GM12891 (cell line): ENCODE measurements at regions not wholly inside any gene's neighbourhood (a gene's known extent, or its start where the extent isn't known, plus 50 kb on each side); places are given as distances from the start of the nearest gene placed in this dataset.

Experiments used
- DNase-seq: peaks from one replicate; pipeline ENCODE4 v3.0.0; 2011; ENCODE audit warnings: low spot score; ENCODE audit not compliant: insufficient read length
- FAIRE-seq: peaks from 2 replicates; lab custom pipeline; 2011; peaks lifted over from hg19 to GRCh38; lab: Jason Lieb, UNC
- PAX5 ChIP-seq: IDR thresholded peaks from 2 replicates; pipeline ENCODE4 v1.6.1; 2011; ENCODE audit warnings: low read length, moderate library complexity, mild to moderate bottlenecking; ENCODE audit not compliant: insufficient read depth, severe bottlenecking
- POLR2A ChIP-seq: IDR thresholded peaks from 2 replicates; pipeline ENCODE4 v1.6.1; 2011; ENCODE audit warnings: low read depth, low read length, control low read depth
- POLR2AphosphoS5 ChIP-seq: IDR thresholded peaks from 2 replicates; pipeline ENCODE4 v1.6.1; 2011; ENCODE audit warnings: low read depth, low read length, control low read depth
- POU2F2 ChIP-seq: IDR thresholded peaks from 2 replicates; pipeline ENCODE4 v1.6.1; 2011; ENCODE audit warnings: low read depth, mild to moderate bottlenecking, control low read depth, low read length, moderate library complexity
- SPI1 ChIP-seq: IDR thresholded peaks from 2 replicates; pipeline ENCODE4 v1.6.1; 2011; ENCODE audit warnings: low read depth, low read length, control low read depth
- TAF1 ChIP-seq: IDR thresholded peaks from 2 replicates; pipeline ENCODE4 v1.6.1; 2011; ENCODE audit warnings: low read depth, low read length, control low read depth

- no peak for TF ChIP-seq POLR2AphosphoS5
- no peak for TF ChIP-seq POLR2A
- no peak for TF ChIP-seq TAF1
- no peak for TF ChIP-seq SPI1
- TF ChIP-seq PAX5: no peak
- no peak for TF ChIP-seq POU2F2
- FAIRE-seq (no peak), DNase-seq (no peak)
Observed at GRCh38 chr3:95923496-95924210, 890.7 kb upstream of the EPHA6 start.

DNA sequence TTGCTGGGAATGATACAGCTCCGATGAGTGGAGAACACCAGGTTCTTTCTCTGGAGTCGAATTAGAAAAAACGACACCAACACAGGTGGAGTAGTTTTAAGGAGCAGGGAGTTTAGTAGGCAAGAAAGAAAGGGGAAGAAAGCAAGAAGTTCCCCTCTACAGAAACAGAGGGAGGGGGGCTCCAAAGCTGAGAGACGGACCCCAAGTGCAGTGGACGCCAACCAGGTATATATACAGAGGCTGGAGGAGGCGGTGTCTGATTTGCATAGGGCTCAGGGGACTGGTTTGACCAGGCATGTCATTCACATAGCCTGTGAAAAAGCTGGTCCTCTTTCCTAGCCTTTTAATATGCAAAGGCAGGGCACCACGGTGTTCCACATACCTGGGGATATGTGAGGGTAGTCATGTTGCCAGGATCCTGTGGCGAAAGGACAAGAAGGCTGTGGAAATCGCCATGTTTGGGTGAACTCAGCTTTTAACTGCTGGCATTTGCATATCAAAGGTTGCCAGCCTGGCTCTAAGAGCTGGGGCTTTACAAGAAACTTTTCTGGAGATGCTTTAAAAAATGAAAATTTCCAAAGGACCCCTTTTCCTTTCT is 887.4 kb upstream of the EPHA6 start:
- DNase-seq (no peak), FAIRE-seq (no peak)
- TF ChIP-seq POLR2AphosphoS5 (no peak), TAF1 (no peak), SPI1 (no peak), POLR2A (no peak), PAX5 (no peak), POU2F2 (no peak)

GRCh38 chr3:95934181-95934580 is 880.2 kb upstream of the EPHA6 start:
- DNase-seq: no peak
- no peak for FAIRE-seq
- TF ChIP-seq TAF1 (no peak), POU2F2 (no peak), POLR2A (no peak), POLR2AphosphoS5 (no peak), SPI1 (no peak), PAX5 (no peak)

GRCh38 chr3:95939235-95939809 is 875.1 kb upstream of the EPHA6 start:
- FAIRE-seq: no peak
- TF ChIP-seq POLR2A (no peak), PAX5 (no peak), TAF1 (no peak), POLR2AphosphoS5 (no peak), POU2F2 (no peak), SPI1 (no peak)
- no peak for DNase-seq

GRCh38 chr3:95965704-95966336 is 848.6 kb upstream of the EPHA6 start:
- no peak for FAIRE-seq
- TF ChIP-seq POLR2A (no peak), POU2F2 (no peak), TAF1 (no peak), POLR2AphosphoS5 (no peak), PAX5 (no peak), SPI1 (no peak)

DNA sequence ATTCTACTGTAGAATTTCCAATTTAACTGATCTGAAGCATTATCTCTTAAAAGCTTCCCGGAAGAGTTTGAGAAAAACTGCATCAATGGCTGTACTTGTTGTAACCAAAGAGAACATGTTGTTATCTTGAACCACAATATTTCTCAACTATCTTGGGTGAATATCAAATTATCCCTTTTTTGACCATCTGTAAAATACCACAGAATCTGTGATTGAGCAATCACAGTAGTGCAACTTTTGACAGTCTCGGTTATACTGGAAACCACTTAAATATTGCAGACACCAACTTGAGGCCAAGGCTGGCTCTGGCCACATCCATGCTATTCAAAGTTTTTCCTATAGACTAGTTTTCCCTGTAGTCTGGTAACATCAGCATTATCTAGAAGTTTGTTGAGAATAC is 842.8 kb upstream of the EPHA6 start:
- DNase-seq: no peak
- TF ChIP-seq PAX5: no peak
- TF ChIP-seq SPI1: no peak
- TF ChIP-seq POLR2AphosphoS5: no peak
- no peak for TF ChIP-seq TAF1
- TF ChIP-seq POLR2A: no peak
- no peak for TF ChIP-seq POU2F2
- no peak for FAIRE-seq

More at GRCh38 chr3:95965704-95966336, 848.6 kb upstream of the EPHA6 start:
- DNase-seq: no peak

- DNase-seq: no peak
- no peak for FAIRE-seq
- TF ChIP-seq TAF1 (no peak), PAX5 (no peak), POLR2AphosphoS5 (no peak), POLR2A (no peak), POU2F2 (no peak), SPI1 (no peak)
Observed at GRCh38 chr3:95994338-95994737, 820.1 kb upstream of the EPHA6 start.

- no peak for TF ChIP-seq POU2F2
- TF ChIP-seq POLR2AphosphoS5: no peak
- TF ChIP-seq POLR2A: no peak
- TF ChIP-seq PAX5: no peak
- TF ChIP-seq TAF1: no peak
- TF ChIP-seq SPI1: no peak
- no peak for FAIRE-seq
- no peak for DNase-seq
Observed at GRCh38 chr3:96000966-96001365, 813.4 kb upstream of the EPHA6 start.

GRCh38 chr3:96007650-96008195 is 806.7 kb upstream of the EPHA6 start:
- no peak for DNase-seq
- TF ChIP-seq POLR2AphosphoS5 (no peak), PAX5 (no peak), TAF1 (no peak), POU2F2 (no peak), POLR2A (no peak), SPI1 (no peak)
- no peak for FAIRE-seq
